Trophoblast cell (in vitro differentiated cells and primary cell): ENCODE measurements at regions not wholly inside any gene's neighbourhood (a gene's known extent, or its start where the extent isn't known, plus 50 kb on each side); places are given as distances from the start of the nearest gene placed in this dataset.

ENCODE experiments used
- DNase-seq, 2 donors: peaks; one replicate each; pipeline ENCODE4 v3.0.0-alpha.2; 2016
- H2AFZ ChIP-seq: 2 replicates; pipeline ENCODE4 v1.6.1; 2013; ENCODE audit warnings: low read length, moderate library complexity, mild to moderate bottlenecking; ENCODE audit not compliant: insufficient read depth, poor library complexity
- H2AK5ac ChIP-seq: 2 replicates; pipeline ENCODE4 v1.6.1; 2013; ENCODE audit warnings: mild to moderate bottlenecking, low read length
- H2BK120ac ChIP-seq: 2 replicates; pipeline ENCODE4 v1.6.1; 2013; ENCODE audit warnings: low read length, mild to moderate bottlenecking, moderate library complexity; ENCODE audit not compliant: insufficient read depth, poor library complexity
- H2BK12ac ChIP-seq: 2 replicates; pipeline ENCODE4 v1.6.1; 2013; ENCODE audit warnings: mild to moderate bottlenecking, low read length, moderate library complexity
- H2BK5ac ChIP-seq: 2 replicates; pipeline ENCODE4 v1.6.1; 2013; ENCODE audit warnings: low read length, low read depth, moderate library complexity, mild to moderate bottlenecking; ENCODE audit not compliant: poor library complexity
- H3K14ac ChIP-seq: 2 replicates; pipeline ENCODE4 v1.6.1; 2013; ENCODE audit warnings: mild to moderate bottlenecking, low read length
- H3K18ac ChIP-seq: 2 replicates; pipeline ENCODE4 v1.6.1; 2013; ENCODE audit warnings: mild to moderate bottlenecking, low read length
- H3K23ac ChIP-seq: 2 replicates; pipeline ENCODE4 v1.6.1; 2013; ENCODE audit warnings: low read length
- H3K27ac ChIP-seq: 2 replicates; pipeline ENCODE4 v1.5.1; 2013; ENCODE audit warnings: low read depth, mild to moderate bottlenecking, inconsistent platforms, low read length, moderate library complexity
- H3K27me3 ChIP-seq: 2 replicates; pipeline ENCODE4 v1.6.1; 2013; ENCODE audit warnings: inconsistent platforms, mild to moderate bottlenecking, low read length, moderate library complexity; ENCODE audit not compliant: insufficient read depth
- H3K36me3 ChIP-seq, 2 experiments: 1 replicate in 1 of 2; 2 replicates in 1 of 2; pipeline ENCODE4 v1.6.1; 2013; ENCODE audit warnings: low read length in 2 of 2, mild to moderate bottlenecking in 2 of 2, moderate library complexity in 1 of 2; ENCODE audit not compliant: insufficient read depth in 2 of 2, control insufficient read depth in 1 of 2
- H3K4ac ChIP-seq: 2 replicates; pipeline ENCODE4 v1.6.1; 2013; ENCODE audit warnings: low read depth, mild to moderate bottlenecking, low read length, moderate library complexity
- H3K4me1 ChIP-seq, 2 experiments: 1 replicate in 1 of 2; 2 replicates in 1 of 2; pipeline ENCODE4 v1.6.1; 2013; ENCODE audit warnings: low read length in 2 of 2, mild to moderate bottlenecking in 2 of 2, moderate library complexity in 1 of 2; ENCODE audit not compliant: insufficient read depth in 2 of 2, control insufficient read depth in 1 of 2
- H3K4me2 ChIP-seq: 2 replicates; pipeline ENCODE4 v1.6.1; 2013; ENCODE audit warnings: inconsistent platforms, mild to moderate bottlenecking, low read length, moderate library complexity
- H3K4me3 ChIP-seq: 2 replicates; pipeline ENCODE4 v1.5.1; 2013; ENCODE audit warnings: mild to moderate bottlenecking, low read depth, low read length, inconsistent platforms
- H3K79me1 ChIP-seq: one replicate; pipeline ENCODE4 v1.6.1; 2013; ENCODE audit warnings: low read length
- H3K79me2 ChIP-seq: 2 replicates; pipeline ENCODE4 v1.6.1; 2013; ENCODE audit warnings: low read length, mild to moderate bottlenecking; ENCODE audit not compliant: control insufficient read depth, insufficient read depth, poor library complexity
- H3K9ac ChIP-seq: 2 replicates; pipeline ENCODE4 v1.6.1; 2013; ENCODE audit warnings: mild to moderate bottlenecking, low read length
- H3K9me3 ChIP-seq: 2 replicates; pipeline ENCODE4 v1.6.1; 2013; ENCODE audit warnings: low read depth, mild to moderate bottlenecking, control low read depth, inconsistent platforms, low read length; ENCODE audit not compliant: insufficient read depth
- H4K12ac ChIP-seq: 2 replicates; pipeline ENCODE4 v1.6.1; 2013; ENCODE audit warnings: low read depth, mild to moderate bottlenecking, low read length, moderate library complexity
- H4K8ac ChIP-seq: 2 replicates; pipeline ENCODE4 v1.6.1; 2013; ENCODE audit warnings: low read depth, mild to moderate bottlenecking, low read length, moderate library complexity
- H4K91ac ChIP-seq: one replicate; pipeline ENCODE4 v1.6.1; 2013; ENCODE audit warnings: low read depth, mild to moderate bottlenecking, low read length, moderate library complexity
- WGBS: extraction: QIAGEN DNeasy Blood & Tissue Kit; methylation state at CpG from one replicate; pipeline ENCODE4 v1.1.7; 2013; ENCODE audit warnings: missing lambda C conversion rate; ENCODE audit not compliant: insufficient read length, insufficient coverage; ENCODE audit errors: extremely low coverage; 5-methylcytosine and 5-hydroxymethylcytosine counted together

GRCh38 chr3:30440147-30440604, 166.2 kb upstream of the TGFBR2 start:
- no peak overlapping the region for H3K18ac ChIP-seq
- no peak overlapping the region for H4K91ac ChIP-seq
- H3K4me3 ChIP-seq: no peak overlapping the region
- H3K9ac ChIP-seq: no peak overlapping the region
- H3K9me3 ChIP-seq: no peaks in the 10 kb centered on the region
- no peak overlapping the region for H2BK12ac ChIP-seq
- no peaks in the 10 kb centered on the region for H3K4me1 ChIP-seq
- no peak overlapping the region for H3K4ac ChIP-seq
- H2AFZ ChIP-seq: no peak overlapping the region
- DNase-seq: peak in 1 of 2 donors; percentile 47
- H3K27me3 ChIP-seq: no peaks in the 10 kb centered on the region
- H2BK120ac ChIP-seq: no peak overlapping the region
- H3K14ac ChIP-seq: no peak overlapping the region
- no peak overlapping the region for H3K4me2 ChIP-seq
- H3K27ac ChIP-seq: no peak overlapping the region
- no peaks in the 10 kb centered on the region for H3K36me3 ChIP-seq
- H4K12ac ChIP-seq: no peak overlapping the region
- no CpG with 5 or more reads among the region's 2 CpGs for WGBS
- no peaks in the 10 kb centered on the region for H3K79me1 ChIP-seq
- H3K79me2 ChIP-seq: no peaks in the 10 kb centered on the region
- no peak overlapping the region for H3K23ac ChIP-seq
- H2BK5ac ChIP-seq: no peak overlapping the region
- no peak overlapping the region for H2AK5ac ChIP-seq
- no peak overlapping the region for H4K8ac ChIP-seq

GRCh38 chr3:30440880-30441279, 165.5 kb upstream of the TGFBR2 start:
- peak overlapping the region; percentile 23 for H4K8ac ChIP-seq

GRCh38 chr3:30443756-30444673, 162.4 kb upstream of the TGFBR2 start:
- Histone ChIP-seq H3K27me3 (no peaks in the 10 kb centered on the region), H3K18ac (no peak overlapping the region), H3K4me1 (no peaks in the 10 kb centered on the region), H3K9me3 (no peaks in the 10 kb centered on the region), H3K4ac (no peak overlapping the region), H3K4me3 (no peak overlapping the region), H3K79me1 (no peaks in the 10 kb centered on the region), H2AK5ac (no peak overlapping the region), H3K79me2 (no peaks in the 10 kb centered on the region), H3K9ac (no peak overlapping the region), H3K27ac (no peak overlapping the region), H2BK120ac (no peak overlapping the region), H4K8ac (no peak overlapping the region), H4K91ac (no peak overlapping the region), H2AFZ (no peak overlapping the region), H2BK12ac (no peak overlapping the region), H3K4me2 (no peak overlapping the region), H3K36me3 (no peaks in the 10 kb centered on the region), H2BK5ac (no peak overlapping the region), H3K23ac (no peak overlapping the region), H4K12ac (no peak overlapping the region), H3K14ac (no peak overlapping the region)
- WGBS: no CpG with 5 or more reads among the region's 6 CpGs
- no peak for DNase-seq

More at GRCh38 chr3:30440880-30441279, 165.5 kb upstream of the TGFBR2 start:
- Histone ChIP-seq H4K91ac (no peak overlapping the region), H3K9me3 (no peaks in the 10 kb centered on the region), H3K27ac (peak overlapping the region; percentile 43), H3K4me3 (no peak overlapping the region), H3K36me3 (no peaks in the 10 kb centered on the region), H2BK5ac (no peak overlapping the region), H2BK12ac (no peak overlapping the region), H3K18ac (no peak overlapping the region), H4K12ac (no peak overlapping the region), H3K4me1 (no peaks in the 10 kb centered on the region), H3K27me3 (no peaks in the 10 kb centered on the region), H3K14ac (no peak overlapping the region), H2BK120ac (no peak overlapping the region), H3K4ac (no peak overlapping the region), H3K9ac (no peak overlapping the region), H3K4me2 (no peak overlapping the region), H2AK5ac (no peak overlapping the region), H3K79me2 (no peaks in the 10 kb centered on the region), H2AFZ (no peak overlapping the region), H3K79me1 (no peaks in the 10 kb centered on the region), H3K23ac (no peak overlapping the region)
- no CpG with 5 or more reads among the region's 3 CpGs for WGBS
- no peak for DNase-seq

- no CpG with 5 or more reads among the region's 5 CpGs for WGBS
Observed at GRCh38 chr3:30448450-30449289, 157.7 kb upstream of the TGFBR2 start.

More at GRCh38 chr3:30448450-30449289, 157.7 kb upstream of the TGFBR2 start:
- Histone ChIP-seq H3K27me3 (no peaks in the 10 kb centered on the region), H2AFZ (no peak overlapping the region), H3K4me1 (no peaks in the 10 kb centered on the region), H2BK120ac (no peak overlapping the region), H2AK5ac (no peak overlapping the region), H3K9me3 (no peaks in the 10 kb centered on the region), H3K27ac (no peak overlapping the region), H4K12ac (no peak overlapping the region), H3K79me2 (no peaks in the 10 kb centered on the region), H3K4me2 (no peak overlapping the region), H3K9ac (no peak overlapping the region), H4K8ac (no peak overlapping the region), H3K79me1 (no peaks in the 10 kb centered on the region), H2BK12ac (no peak overlapping the region), H3K4ac (no peak overlapping the region), H3K4me3 (no peak overlapping the region), H4K91ac (no peak overlapping the region), H3K23ac (no peak overlapping the region), H3K18ac (no peak overlapping the region), H2BK5ac (no peak overlapping the region), H3K36me3 (no peaks in the 10 kb centered on the region), H3K14ac (no peak overlapping the region)
- DNase-seq: peak in 1 of 2 donors; percentile 35
